ENCODE measurements at regions not wholly inside any gene's neighbourhood (a gene's known extent, or its start where the extent isn't known, plus 50 kb on each side); places are given as distances from the start of the nearest gene placed in this dataset.
"Not testable (repeated sequence)": the region's sequence is repeated elsewhere in the genome, so short reads cannot be mapped to it uniquely, and the experiment has no call there.

GRCh38 chr7:56810466-56810865 is 321.8 kb downstream of the ZNF479 start:
- ChIA-PET CTCF (no interaction called here), POLR2A (no interaction called here)
- no peak overlapping the region for H3K4me3 Mint-ChIP-seq (ENCODE audit: unreplicated experiment)
- no peak for DNase-seq (ENCODE audit: unreplicated experiment)
- H3K27me3 Mint-ChIP-seq (ENCODE audit: insufficient read depth, unreplicated experiment) = no peaks in the 10 kb centered on the region
- H3K4me1 Mint-ChIP-seq (ENCODE audit: insufficient read depth, unreplicated experiment) = no peaks in the 10 kb centered on the region
- no peak overlapping the region for H3K27ac Mint-ChIP-seq (ENCODE audit: low read depth, unreplicated experiment)
- no peaks in the 10 kb centered on the region for H3K36me3 Mint-ChIP-seq (ENCODE audit: insufficient read depth, unreplicated experiment)
- TF ChIP-seq CTCF (IDR thresholded peaks at IDR 0.05; ENCODE audit: unreplicated experiment) = no peak
- H3K9me3 Mint-ChIP-seq (ENCODE audit: unreplicated experiment) = no peaks in the 10 kb centered on the region
- intact Hi-C loops (cut with micrococcal nuclease) = no loop called here
- no TSS peak for BruUV-seq (replicated peaks)

- H3K9me3 Mint-ChIP-seq (ENCODE audit: unreplicated experiment); intact Hi-C loops (cut with micrococcal nuclease); H3K27me3 Mint-ChIP-seq (ENCODE audit: insufficient read depth, unreplicated experiment); CTCF ChIA-PET; H3K27ac Mint-ChIP-seq (ENCODE audit: low read depth, unreplicated experiment); POLR2A ChIA-PET; H3K36me3 Mint-ChIP-seq (ENCODE audit: insufficient read depth, unreplicated experiment); DNase-seq (ENCODE audit: unreplicated experiment); H3K4me1 Mint-ChIP-seq (ENCODE audit: insufficient read depth, unreplicated experiment); BruUV-seq (replicated peaks); H3K4me3 Mint-ChIP-seq (ENCODE audit: unreplicated experiment): not testable (repeated sequence)
These were observed 322.5 kb downstream of the ZNF479 start for GRCh38 chr7:56809734-56810133.

GRCh38 chr7:56804755-56805064 is 327.5 kb downstream of the ZNF479 start:
- intact Hi-C loops (cut with micrococcal nuclease); POLR2A ChIA-PET; H3K27me3 Mint-ChIP-seq (ENCODE audit: insufficient read depth, unreplicated experiment); H3K27ac Mint-ChIP-seq (ENCODE audit: low read depth, unreplicated experiment); CTCF ChIA-PET; H3K9me3 Mint-ChIP-seq (ENCODE audit: unreplicated experiment); BruUV-seq (replicated peaks); DNase-seq (ENCODE audit: unreplicated experiment); H3K4me1 Mint-ChIP-seq (ENCODE audit: insufficient read depth, unreplicated experiment); H3K4me3 Mint-ChIP-seq (ENCODE audit: unreplicated experiment); H3K36me3 Mint-ChIP-seq (ENCODE audit: insufficient read depth, unreplicated experiment): not testable (repeated sequence)

GRCh38 chr7:56803965-56804754 is 328.1 kb downstream of the ZNF479 start:
- POLR2A ChIA-PET; H3K4me1 Mint-ChIP-seq (ENCODE audit: insufficient read depth, unreplicated experiment); BruUV-seq (replicated peaks); intact Hi-C loops (cut with micrococcal nuclease); H3K4me3 Mint-ChIP-seq (ENCODE audit: unreplicated experiment); H3K27ac Mint-ChIP-seq (ENCODE audit: low read depth, unreplicated experiment); DNase-seq (ENCODE audit: unreplicated experiment); H3K36me3 Mint-ChIP-seq (ENCODE audit: insufficient read depth, unreplicated experiment); H3K9me3 Mint-ChIP-seq (ENCODE audit: unreplicated experiment); H3K27me3 Mint-ChIP-seq (ENCODE audit: insufficient read depth, unreplicated experiment): not testable (repeated sequence)
- CTCF ChIA-PET = interaction anchor here (0.6 kb wide), 1 partner anchor 688 kb away, joined by 3 read pairs; the partner anchor contains the start of gene NUPR2

GRCh38 chr7:56803336-56803735 is 328.9 kb downstream of the ZNF479 start:
- H3K27ac Mint-ChIP-seq (ENCODE audit: low read depth, unreplicated experiment); H3K4me1 Mint-ChIP-seq (ENCODE audit: insufficient read depth, unreplicated experiment); BruUV-seq (replicated peaks); H3K9me3 Mint-ChIP-seq (ENCODE audit: unreplicated experiment); DNase-seq (ENCODE audit: unreplicated experiment); H3K4me3 Mint-ChIP-seq (ENCODE audit: unreplicated experiment); H3K27me3 Mint-ChIP-seq (ENCODE audit: insufficient read depth, unreplicated experiment); H3K36me3 Mint-ChIP-seq (ENCODE audit: insufficient read depth, unreplicated experiment); intact Hi-C loops (cut with micrococcal nuclease); POLR2A ChIA-PET: not testable (repeated sequence)
- CTCF ChIA-PET = interaction anchor here (0.6 kb wide), 1 partner anchor 687 kb away, joined by 3 read pairs; the partner anchor contains the start of gene NUPR2

- POLR2A ChIA-PET; intact Hi-C loops (cut with micrococcal nuclease); BruUV-seq (replicated peaks); H3K27ac Mint-ChIP-seq (ENCODE audit: low read depth, unreplicated experiment); H3K4me3 Mint-ChIP-seq (ENCODE audit: unreplicated experiment); H3K27me3 Mint-ChIP-seq (ENCODE audit: insufficient read depth, unreplicated experiment); H3K36me3 Mint-ChIP-seq (ENCODE audit: insufficient read depth, unreplicated experiment); H3K9me3 Mint-ChIP-seq (ENCODE audit: unreplicated experiment); H3K4me1 Mint-ChIP-seq (ENCODE audit: insufficient read depth, unreplicated experiment); DNase-seq (ENCODE audit: unreplicated experiment); CTCF ChIA-PET: not testable (repeated sequence)
These were observed 330.0 kb downstream of the ZNF479 start for GRCh38 chr7:56802191-56802590.

- BruUV-seq (replicated peaks); H3K27me3 Mint-ChIP-seq (ENCODE audit: insufficient read depth, unreplicated experiment): not testable (repeated sequence)
These were observed 330.5 kb downstream of the ZNF479 start for GRCh38 chr7:56801774-56802173.

GRCh38 chr7:56798876-56799275 is 333.4 kb downstream of the ZNF479 start:
- H3K9me3 Mint-ChIP-seq (ENCODE audit: unreplicated experiment); BruUV-seq (replicated peaks); H3K36me3 Mint-ChIP-seq (ENCODE audit: insufficient read depth, unreplicated experiment); H3K27me3 Mint-ChIP-seq (ENCODE audit: insufficient read depth, unreplicated experiment); H3K4me3 Mint-ChIP-seq (ENCODE audit: unreplicated experiment); CTCF ChIA-PET; intact Hi-C loops (cut with micrococcal nuclease); H3K27ac Mint-ChIP-seq (ENCODE audit: low read depth, unreplicated experiment); H3K4me1 Mint-ChIP-seq (ENCODE audit: insufficient read depth, unreplicated experiment); POLR2A ChIA-PET; DNase-seq (ENCODE audit: unreplicated experiment): not testable (repeated sequence)

More at GRCh38 chr7:56801774-56802173, 330.5 kb downstream of the ZNF479 start:
- intact Hi-C loops (cut with micrococcal nuclease); H3K4me1 Mint-ChIP-seq (ENCODE audit: insufficient read depth, unreplicated experiment); DNase-seq (ENCODE audit: unreplicated experiment); H3K4me3 Mint-ChIP-seq (ENCODE audit: unreplicated experiment); H3K9me3 Mint-ChIP-seq (ENCODE audit: unreplicated experiment); CTCF ChIA-PET; H3K27ac Mint-ChIP-seq (ENCODE audit: low read depth, unreplicated experiment); POLR2A ChIA-PET; H3K36me3 Mint-ChIP-seq (ENCODE audit: insufficient read depth, unreplicated experiment): not testable (repeated sequence)

GRCh38 chr7:56787474-56787873 is 344.8 kb downstream of the ZNF479 start:
- CTCF ChIA-PET; H3K36me3 Mint-ChIP-seq (ENCODE audit: insufficient read depth, unreplicated experiment); BruUV-seq (replicated peaks); H3K27me3 Mint-ChIP-seq (ENCODE audit: insufficient read depth, unreplicated experiment); intact Hi-C loops (cut with micrococcal nuclease); H3K4me3 Mint-ChIP-seq (ENCODE audit: unreplicated experiment); H3K27ac Mint-ChIP-seq (ENCODE audit: low read depth, unreplicated experiment); POLR2A ChIA-PET; H3K9me3 Mint-ChIP-seq (ENCODE audit: unreplicated experiment); H3K4me1 Mint-ChIP-seq (ENCODE audit: insufficient read depth, unreplicated experiment); DNase-seq (ENCODE audit: unreplicated experiment): not testable (repeated sequence)

All from MCF 10A (cell line).